ENCODE measurements at regions not wholly inside any gene's neighbourhood (a gene's known extent, or its start where the extent isn't known, plus 50 kb on each side); places are given as distances from the start of the nearest gene placed in this dataset.

DNA sequence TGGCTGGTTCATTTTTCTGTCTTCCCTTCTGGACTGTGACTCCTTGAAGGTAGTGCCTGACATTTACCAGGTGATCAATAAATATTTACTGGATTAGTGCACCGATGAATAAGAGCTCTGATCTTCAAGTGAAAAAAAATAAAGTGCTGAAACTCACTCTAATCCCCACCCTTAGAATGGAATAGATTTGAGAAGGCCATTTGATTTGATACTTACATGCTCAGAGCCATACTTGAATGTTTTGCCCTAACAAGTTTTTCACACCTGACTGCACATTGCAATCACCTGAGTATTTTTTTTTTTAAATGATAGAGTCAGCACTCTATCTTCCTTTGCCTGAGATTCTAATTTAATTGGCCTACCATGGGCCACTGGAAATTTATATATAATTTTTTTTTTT lies 105.7 kb downstream of the LRRC70 start (continued):
- TF ChIP-seq CBX3 (IDR thresholded peaks at IDR 0.05; ENCODE audit: borderline replicate concordance, low read depth) (no peak), CBX5 (IDR thresholded peaks at IDR 0.05; ENCODE audit: low read depth) (no peak), SMAD1 (IDR thresholded peaks at IDR 0.05; ENCODE audit: low read depth, partially characterized antibody) (no peak), SIX5 (IDR thresholded peaks at IDR 0.05; ENCODE audit: low read depth, low read length, severe bottlenecking) (no peak), TARDBP (IDR thresholded peaks at IDR 0.05; ENCODE audit: borderline replicate concordance) (no peak), USF1 (IDR thresholded peaks at IDR 0.05; ENCODE audit: borderline replicate concordance, extremely low read length, insufficient read depth, low read depth, low read length) (no peak), IRF5 (IDR thresholded peaks at IDR 0.05; ENCODE audit: borderline replicate concordance) (no peak)
- TF ChIP-seq, protein P1, sequence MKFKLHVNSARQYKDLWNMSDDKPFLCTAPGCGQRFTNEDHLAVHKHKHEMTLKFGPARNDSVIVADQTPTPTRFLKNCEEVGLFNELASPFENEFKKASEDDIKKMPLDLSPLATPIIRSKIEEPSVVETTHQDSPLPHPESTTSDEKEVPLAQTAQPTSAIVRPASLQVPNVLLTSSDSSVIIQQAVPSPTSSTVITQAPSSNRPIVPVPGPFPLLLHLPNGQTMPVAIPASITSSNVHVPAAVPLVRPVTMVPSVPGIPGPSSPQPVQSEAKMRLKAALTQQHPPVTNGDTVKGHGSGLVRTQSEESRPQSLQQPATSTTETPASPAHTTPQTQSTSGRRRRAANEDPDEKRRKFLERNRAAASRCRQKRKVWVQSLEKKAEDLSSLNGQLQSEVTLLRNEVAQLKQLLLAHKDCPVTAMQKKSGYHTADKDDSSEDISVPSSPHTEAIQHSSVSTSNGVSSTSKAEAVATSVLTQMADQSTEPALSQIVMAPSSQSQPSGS (IDR thresholded peaks at IDR 0.05; ENCODE audit: low read length): no peak

- BruUV-seq (replicated peaks): no TSS peak
- CTCF ChIA-PET: interaction anchor here (2.4 kb wide), 1 partner anchor 12 kb away, joined by 10 read pairs; no protein-coding TSS in a partner anchor
Observed at GRCh38 chr5:62682059-62682458, 103.4 kb downstream of the LRRC70 start.

More at GRCh38 chr5:62682059-62682458, 103.4 kb downstream of the LRRC70 start:
- FAIRE-seq (no peak), DNase-seq (ENCODE audit: low read depth, low spot score) (no peak), ATAC-seq (no peak)
- no peaks in the 10 kb centered on the region for H3K4me1 ChIP-seq (ENCODE audit: control insufficient read depth, insufficient read depth, low read length)
- no peak overlapping the region for H2AFZ ChIP-seq (ENCODE audit: control insufficient read depth, low read depth, low read length)
- ChIA-PET RAD21 (ENCODE audit: unreplicated experiment) (no interaction called here), POLR2A (no interaction called here), SMC1A (ENCODE audit: uncharacterized antibody, unreplicated experiment) (interaction anchor here (1.0 to 1.4 kb wide), 3 partner anchors 11 to 22 kb away, joined by 3 to 4 read pairs (median 3); no protein-coding TSS in a partner anchor)
- H4K20me1 ChIP-seq (ENCODE audit: control insufficient read depth, insufficient read depth): no peaks in the 10 kb centered on the region
- H3K36me3 ChIP-seq (ENCODE audit: control insufficient read depth in 2 of 2, insufficient read depth in 2 of 2, low read length in 1 of 2): no peaks in the 10 kb centered on the region
- in situ Hi-C loops (cut with MboI): no loop called here
- no peaks in the 10 kb centered on the region for H3K79me2 ChIP-seq (ENCODE audit: control insufficient read depth, insufficient read depth, low read length)
- H3K9ac ChIP-seq (ENCODE audit: control insufficient read depth, insufficient read depth, low read length): no peak overlapping the region
- no peak overlapping the region for H3K4me2 ChIP-seq (ENCODE audit: control insufficient read depth, insufficient read depth)
- intact Hi-C loops (cut with micrococcal nuclease; ENCODE audit: unreplicated experiment): no loop called here
- no peaks in the 10 kb centered on the region for H3K9me3 ChIP-seq (replicated peaks; ENCODE audit: control insufficient read depth, insufficient read depth, low read length)
- 19% methylated on average over 2 of the region's 2 CpGs for WGBS (ENCODE audit: insufficient coverage, insufficient replicate concordance, low lambda C conversion rate, missing lambda C conversion rate)
- no peak for TF ChIP-seq PAX5 (IDR thresholded peaks at IDR 0.05; ENCODE audit: borderline replicate concordance, low read depth, low read length)
- no peak for TF ChIP-seq TCF12 (IDR thresholded peaks at IDR 0.05; ENCODE audit: low read depth, low read length)
- TF ChIP-seq POLR2AphosphoS5 (IDR thresholded peaks at IDR 0.05; ENCODE audit: low read length): no peak
- no peak for TF ChIP-seq IRF4 (IDR thresholded peaks at IDR 0.05; ENCODE audit: low read depth, low read length)
- TF ChIP-seq REST (IDR thresholded peaks at IDR 0.05; ENCODE audit: low read depth, low read length): no peak
- no peak for TF ChIP-seq MXI1 (IDR thresholded peaks at IDR 0.05; ENCODE audit: low read depth, low read length)
- TF ChIP-seq FOXK2 (IDR thresholded peaks at IDR 0.05): no peak
- TF ChIP-seq ASH2L (IDR thresholded peaks at IDR 0.05; ENCODE audit: borderline replicate concordance, low read depth): no peak
- no peak for TF ChIP-seq HDGF (IDR thresholded peaks at IDR 0.05)
- H3K4me3 ChIP-seq: no peak overlapping the region
- no peaks in the 10 kb centered on the region for H3K27me3 ChIP-seq (replicated peaks in 1 of 2; ENCODE audit: control insufficient read depth in 2 of 2, insufficient read depth in 2 of 2, low read length in 1 of 2)
- no peak overlapping the region for H3K27ac ChIP-seq (ENCODE audit: control insufficient read depth, insufficient read depth)

All from GM12878 (cell line).